GM18951 (cell line): ENCODE measurements at regions not wholly inside any gene's neighbourhood (a gene's known extent, or its start where the extent isn't known, plus 50 kb on each side); places are given as distances from the start of the nearest gene placed in this dataset.

Experiments
- POLR2A ChIP-seq: IDR thresholded peaks from 4 replicates; pipeline ENCODE4 v1.6.1; 2011; ENCODE audit warnings: mild to moderate bottlenecking; ENCODE audit not compliant: insufficient read length, insufficient read depth; ENCODE audit errors: extremely low read depth
- in situ Hi-C: fragments of 300-500 bp; cut with MboI; formaldehyde crosslinking; loops from one replicate; pipeline ENCODE4 v1.12.0; 2022; ENCODE audit warnings: low sequenced_read_pairs, mixed read lengths, inconsistent platforms; ENCODE audit not compliant: unreplicated experiment

DNA sequence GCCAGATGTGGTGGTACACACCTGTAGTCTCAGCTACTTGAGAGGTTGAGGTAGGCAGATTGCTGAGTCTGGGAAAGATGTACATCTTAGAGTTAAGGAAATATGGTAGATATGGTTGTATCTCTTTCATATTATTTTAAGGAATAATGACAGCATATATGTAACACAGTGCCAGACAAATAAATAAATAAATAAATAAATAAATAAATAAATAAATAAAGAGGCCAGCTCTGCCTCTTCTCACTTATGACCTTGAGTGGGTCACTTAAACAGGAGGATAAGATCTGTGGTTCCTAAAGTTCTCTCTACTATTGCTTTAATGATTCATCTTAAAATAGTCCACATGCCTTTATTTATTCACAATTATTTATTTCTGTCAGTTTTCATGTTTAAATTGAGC lies 890.9 kb upstream of the TENM4 start:
- no peak for TF ChIP-seq POLR2A
- in situ Hi-C loops = no loop called here

DNA sequence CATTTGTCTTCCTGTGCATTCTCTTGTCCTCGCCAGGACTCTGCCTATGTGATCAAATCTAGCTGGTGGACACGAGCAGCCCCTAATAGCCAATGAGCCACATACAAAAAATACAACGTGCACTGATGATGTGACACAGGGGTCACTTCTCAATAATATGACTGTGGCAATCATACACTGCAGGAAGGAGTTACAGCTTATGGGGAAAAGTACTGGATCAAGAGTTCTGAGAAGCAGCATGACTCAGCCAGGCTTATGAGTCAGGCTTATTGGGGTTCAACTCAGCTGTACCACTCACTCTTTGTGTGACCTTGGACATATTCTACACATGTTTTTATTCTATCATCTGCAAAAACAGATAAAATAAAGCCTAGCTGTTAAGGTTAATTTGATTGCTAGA lies 889.4 kb upstream of the TENM4 start:
- TF ChIP-seq POLR2A = no peak
- in situ Hi-C loops = no loop called here

DNA sequence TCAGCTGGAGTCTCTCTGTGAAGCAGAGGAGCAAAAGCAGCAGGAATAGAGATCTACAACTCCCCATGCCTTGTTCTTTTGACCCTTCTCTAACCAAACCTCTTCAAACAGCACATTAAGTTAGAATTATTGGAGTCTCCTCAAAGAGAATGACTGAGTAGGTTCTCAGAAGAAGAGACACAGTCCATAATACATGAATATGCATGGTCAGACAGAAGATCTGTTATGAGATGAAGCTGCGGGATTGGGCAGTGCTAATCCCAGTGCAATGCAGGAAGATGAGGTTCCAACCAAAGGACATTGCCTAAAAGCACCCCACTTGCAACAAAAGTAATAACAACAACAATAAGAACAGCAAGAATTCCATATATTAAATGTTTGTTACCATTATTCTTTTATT lies 887.9 kb upstream of the TENM4 start:
- TF ChIP-seq POLR2A = no peak
- in situ Hi-C loops = no loop called here

DNA sequence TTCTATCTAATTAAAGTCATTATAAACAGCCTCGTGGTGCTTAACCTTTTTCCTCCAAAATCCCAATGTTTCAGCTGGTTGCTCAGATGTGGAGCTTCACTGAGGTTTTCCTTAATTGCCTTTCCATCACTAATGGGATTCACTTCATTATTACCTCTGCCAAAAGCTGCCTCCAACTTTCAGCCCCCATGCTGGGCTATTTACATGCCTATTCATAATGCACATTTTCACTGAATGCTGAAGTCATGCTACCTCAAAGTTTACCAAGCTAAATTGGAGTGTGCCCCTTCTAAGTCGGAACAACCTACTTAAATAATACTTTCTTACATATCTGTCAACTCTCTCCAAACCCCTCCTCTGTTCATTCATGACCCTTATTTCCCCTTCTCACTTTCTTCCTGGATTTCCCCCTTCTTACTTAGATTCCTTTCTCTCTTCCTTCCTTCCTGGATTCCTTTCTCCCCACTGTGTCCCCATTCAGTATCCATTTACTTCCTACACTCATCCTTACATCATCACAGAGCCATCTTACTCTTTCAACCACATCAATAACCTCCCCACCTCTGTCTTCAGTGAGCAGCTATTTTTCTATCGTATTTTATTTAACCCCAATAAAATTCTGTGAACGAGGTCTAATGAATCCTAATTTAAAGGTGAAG lies 887.3 kb upstream of the TENM4 start:
- no peak for TF ChIP-seq POLR2A
- in situ Hi-C loops = no loop called here

DNA sequence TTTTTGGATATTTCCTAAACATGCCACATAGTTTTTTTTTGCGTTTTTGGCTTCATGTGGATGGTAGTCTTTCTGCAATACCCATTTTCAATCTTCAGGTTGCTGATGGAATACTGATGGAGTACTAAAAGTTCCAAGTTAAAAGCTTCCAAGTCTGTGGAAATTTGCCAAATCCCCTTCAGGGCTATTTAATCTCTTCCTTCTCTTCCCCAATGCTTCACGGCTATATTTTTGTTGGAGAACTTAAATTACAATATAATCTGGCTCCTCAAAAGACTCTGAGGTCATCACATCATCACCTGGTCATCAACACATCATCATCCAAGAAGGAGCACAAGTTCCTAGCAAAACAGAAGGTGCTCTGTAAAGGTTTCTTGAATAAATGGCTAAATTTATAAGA lies 881.0 kb upstream of the TENM4 start:
- in situ Hi-C loops = no loop called here
- no peak for TF ChIP-seq POLR2A

DNA sequence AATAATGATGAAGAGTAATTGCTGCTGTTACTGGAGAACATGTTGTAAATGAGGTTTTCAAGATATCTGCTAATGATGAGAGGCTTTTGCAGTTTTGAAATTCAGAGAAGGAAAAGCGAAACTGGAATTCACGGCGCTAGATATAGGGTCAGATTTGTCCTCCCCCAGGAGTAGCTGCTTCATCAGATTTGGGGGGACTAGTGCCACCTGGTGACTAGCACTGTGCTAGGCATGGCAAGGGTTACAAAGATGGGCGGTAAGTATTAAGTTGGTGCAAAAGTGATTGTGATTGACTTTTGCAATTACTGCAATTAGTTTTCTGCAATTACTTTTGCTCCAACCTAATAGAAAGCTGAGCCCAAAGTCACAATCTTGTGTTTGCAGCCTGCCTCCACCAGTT lies 879.9 kb upstream of the TENM4 start:
- in situ Hi-C loops = no loop called here
- no peak for TF ChIP-seq POLR2A

DNA sequence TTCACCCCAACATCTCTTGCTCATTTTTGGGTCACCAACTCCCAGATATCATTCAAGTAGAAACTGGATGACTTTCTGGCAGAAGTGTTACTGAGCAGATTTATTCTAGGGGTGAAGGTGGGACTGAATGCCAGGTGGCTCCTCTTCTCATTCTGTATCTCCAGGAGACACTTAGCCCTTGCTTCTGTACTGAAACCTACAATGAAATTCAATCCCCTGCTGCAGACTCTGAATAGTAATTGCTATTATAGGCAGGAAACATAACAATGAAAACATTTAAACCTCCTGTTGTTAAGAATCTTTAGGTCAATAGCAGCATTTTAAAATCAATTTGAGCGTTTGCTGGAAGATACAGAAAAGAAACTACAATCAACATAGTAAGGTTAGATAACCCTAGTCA lies 879.4 kb upstream of the TENM4 start:
- in situ Hi-C loops = no loop called here
- TF ChIP-seq POLR2A = no peak

DNA sequence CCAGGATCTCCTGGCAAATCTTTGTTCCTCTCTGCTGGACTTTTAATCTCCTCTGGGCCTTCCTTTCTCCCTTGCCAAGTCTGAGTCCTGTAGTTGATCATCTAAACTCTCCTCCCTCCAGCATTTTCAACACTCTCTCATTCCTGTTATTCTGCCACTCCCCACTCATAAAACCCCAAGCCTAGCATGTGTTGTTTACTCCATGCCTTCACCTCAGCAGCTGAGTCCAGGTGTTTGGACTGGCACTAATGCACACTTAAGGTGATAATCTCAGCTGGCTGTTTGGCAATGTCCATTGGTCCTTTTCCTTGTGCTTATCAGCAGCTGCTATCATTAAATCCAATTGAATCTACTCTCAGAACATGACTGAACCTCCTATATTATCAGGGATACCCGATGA lies 876.8 kb upstream of the TENM4 start:
- in situ Hi-C loops = no loop called here
- TF ChIP-seq POLR2A = no peak

DNA sequence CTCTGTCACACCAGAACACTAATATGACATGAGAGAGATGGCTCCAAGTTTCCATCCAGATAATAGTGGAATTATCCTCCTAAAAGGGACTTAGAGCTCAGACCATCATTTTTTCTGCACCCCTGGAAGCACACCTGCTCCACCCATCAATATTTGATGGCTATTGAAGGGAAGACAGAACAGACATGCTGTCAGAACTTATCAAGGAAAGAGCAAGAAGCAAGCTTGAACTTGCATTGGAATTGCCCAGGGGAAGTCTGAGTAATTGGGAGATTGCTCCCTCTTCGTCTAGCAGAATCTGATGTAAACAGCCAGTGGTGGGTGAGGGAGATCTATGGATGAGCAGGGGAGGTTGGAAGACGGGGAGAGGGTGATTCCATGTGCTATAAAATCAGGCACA lies 874.4 kb upstream of the TENM4 start:
- in situ Hi-C loops = no loop called here
- no peak for TF ChIP-seq POLR2A

DNA sequence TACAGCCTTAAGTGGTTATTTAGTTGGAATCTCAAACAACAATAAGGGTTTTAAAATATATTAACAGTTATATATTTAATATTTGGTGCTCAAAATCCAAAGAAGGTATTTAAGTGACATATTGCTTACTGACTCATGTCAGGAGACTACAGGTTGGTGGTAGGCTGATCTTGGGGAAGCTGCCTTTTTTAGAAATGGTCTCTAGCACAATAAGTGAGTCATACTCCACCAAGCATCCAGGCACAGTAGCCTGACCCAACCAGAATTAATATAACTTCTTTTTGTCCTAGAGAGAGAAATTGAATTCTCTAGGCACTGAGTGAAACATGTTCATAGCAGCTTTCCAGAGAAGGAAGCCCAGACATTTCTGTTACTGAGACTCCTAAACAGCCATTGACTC lies 868.5 kb upstream of the TENM4 start:
- no peak for TF ChIP-seq POLR2A
- in situ Hi-C loops = no loop called here

DNA sequence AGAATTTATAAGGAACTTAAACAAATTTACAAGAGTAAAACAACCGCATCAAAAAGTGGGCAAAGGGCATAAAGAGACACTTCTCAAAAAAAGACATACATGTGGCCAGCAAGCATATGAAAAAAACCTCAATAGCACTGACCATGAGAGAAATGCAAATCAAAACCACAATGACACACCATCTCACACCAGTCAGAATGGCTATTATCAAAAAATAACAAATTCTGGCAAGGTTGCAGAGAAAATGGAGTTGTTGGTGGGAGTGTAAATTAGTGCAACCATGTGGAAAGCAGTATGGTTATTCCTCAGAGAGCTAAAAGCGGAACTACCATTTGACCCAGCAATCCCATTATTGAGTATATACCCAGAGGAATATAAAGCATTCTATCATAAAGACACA lies 866.8 kb upstream of the TENM4 start:
- in situ Hi-C loops = no loop called here
- no peak for TF ChIP-seq POLR2A

DNA sequence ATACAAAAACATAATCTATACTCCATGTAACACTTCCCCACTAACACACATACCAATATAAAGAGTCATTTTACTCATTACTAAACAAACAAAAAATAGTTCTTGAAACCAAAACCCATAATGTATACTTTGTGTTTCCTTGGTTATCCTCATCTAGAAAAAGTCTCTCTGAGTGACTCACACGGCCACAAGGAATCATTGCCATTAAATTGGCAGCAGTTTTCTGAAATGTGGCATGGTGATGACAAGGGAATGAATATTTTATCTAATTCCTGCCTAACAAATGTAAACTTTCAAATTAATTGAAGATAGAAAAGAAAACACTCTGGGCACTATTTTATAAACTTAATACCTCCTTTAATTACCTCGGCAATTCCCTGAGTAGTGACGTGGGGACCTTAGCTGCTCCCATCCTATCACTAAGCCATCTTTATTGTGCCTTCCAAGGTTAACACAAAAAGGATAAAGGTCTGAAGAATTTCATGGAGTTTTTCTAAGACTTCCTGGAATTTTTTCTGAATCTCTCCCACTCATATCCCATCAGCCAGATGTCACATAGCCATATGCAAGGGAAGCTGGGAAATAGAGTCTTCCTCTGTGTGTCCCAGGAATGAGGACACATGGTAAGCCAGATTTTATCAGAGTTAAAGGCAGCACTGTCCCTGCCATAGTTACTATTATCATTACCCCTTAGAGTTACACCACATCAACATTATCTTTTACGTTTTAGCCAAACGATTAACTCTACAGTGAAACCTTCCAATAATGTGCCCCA lies 857.2 kb upstream of the TENM4 start:
- in situ Hi-C loops = no loop called here
- no peak for TF ChIP-seq POLR2A

DNA sequence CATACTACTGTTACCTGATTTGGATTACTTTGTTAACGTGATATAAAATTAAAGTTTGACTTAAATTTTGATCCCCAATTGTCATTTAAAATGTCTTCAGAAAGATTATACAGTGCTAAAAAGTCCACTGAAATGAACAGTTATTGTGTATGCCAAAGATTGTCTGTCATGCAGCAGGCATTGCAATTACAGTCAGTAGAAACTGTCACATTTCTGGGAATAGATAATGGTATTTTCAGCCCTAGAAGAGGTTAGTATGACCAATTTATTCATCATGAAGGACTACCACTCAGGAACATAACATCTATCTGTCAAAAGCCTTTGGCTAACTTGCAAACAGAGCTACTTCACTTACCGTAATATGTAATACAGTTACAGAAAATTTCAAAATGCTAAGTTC lies 852.5 kb upstream of the TENM4 start:
- in situ Hi-C loops = no loop called here
- no peak for TF ChIP-seq POLR2A
